ENCODE measurements at regions not wholly inside any gene's neighbourhood (a gene's known extent, or its start where the extent isn't known, plus 50 kb on each side); places are given as distances from the start of the nearest gene placed in this dataset.

GRCh38 chr4:71958978-71959377 is 72.8 kb upstream of the NPFFR2 start:
- no peak overlapping the region for H3K4me3 ChIP-seq (replicated peaks in 1 of 2; ENCODE audit: low read depth in 2 of 2, low read length in 2 of 2)
- no peak for TF ChIP-seq CTCF (IDR thresholded peaks at IDR 0.05; ENCODE audit: low read depth, low read length)
- DNase-seq (ENCODE audit: low read depth in 2 of 2) = no peak

GRCh38 chr4:71962622-71963264 is 69.1 kb upstream of the NPFFR2 start:
- no peak for DNase-seq (ENCODE audit: low read depth in 2 of 2)
- no peak for TF ChIP-seq CTCF (IDR thresholded peaks at IDR 0.05; ENCODE audit: low read depth, low read length)
- H3K4me3 ChIP-seq (replicated peaks in 1 of 2; ENCODE audit: low read depth in 2 of 2, low read length in 2 of 2) = no peak overlapping the region

- no peak for TF ChIP-seq CTCF (IDR thresholded peaks at IDR 0.05; ENCODE audit: low read depth, low read length)
- no peak overlapping the region for H3K4me3 ChIP-seq (replicated peaks in 1 of 2; ENCODE audit: low read depth in 2 of 2, low read length in 2 of 2)
- DNase-seq (ENCODE audit: low read depth in 2 of 2) = peak; percentile 31 to 77
Measured at GRCh38 chr4:71974681-71975080, 57.1 kb upstream of the NPFFR2 start.

GRCh38 chr4:71976523-71976922 is 55.3 kb upstream of the NPFFR2 start:
- DNase-seq (ENCODE audit: low read depth in 2 of 2) = no peak
- H3K4me3 ChIP-seq (replicated peaks in 1 of 2; ENCODE audit: low read depth in 2 of 2, low read length in 2 of 2) = no peak overlapping the region
- TF ChIP-seq CTCF (IDR thresholded peaks at IDR 0.05; ENCODE audit: low read depth, low read length) = no peak

GRCh38 chr4:71978210-71978835 is 53.5 kb upstream of the NPFFR2 start:
- peak in 1 of 2 donors; percentile 25 for DNase-seq (ENCODE audit: low read depth in 2 of 2)
- no peak overlapping the region for H3K4me3 ChIP-seq (replicated peaks in 1 of 2; ENCODE audit: low read depth in 2 of 2, low read length in 2 of 2)
- no peak for TF ChIP-seq CTCF (IDR thresholded peaks at IDR 0.05; ENCODE audit: low read depth, low read length)

- TF ChIP-seq CTCF (IDR thresholded peaks at IDR 0.05; ENCODE audit: low read depth, low read length) = no peak
- H3K4me3 ChIP-seq (replicated peaks in 1 of 2; ENCODE audit: low read depth in 2 of 2, low read length in 2 of 2) = no peak overlapping the region
- DNase-seq (ENCODE audit: low read depth in 2 of 2) = no peak
Measured at GRCh38 chr4:71980976-71981375, 50.8 kb upstream of the NPFFR2 start.
